B cell (primary cell): ENCODE measurements at regions not wholly inside any gene's neighbourhood (a gene's known extent, or its start where the extent isn't known, plus 50 kb on each side); places are given as distances from the start of the nearest gene placed in this dataset.

Experiments used
- CTCF ChIP-seq: fragments of 200-600 bp; IDR thresholded peaks from one replicate; pipeline ENCODE4 v1.8.0; 2022; ENCODE audit warnings: antibody characterized with exemption, mild to moderate bottlenecking
- EZH2 ChIP-seq: IDR thresholded peaks from 2 replicates; pipeline ENCODE4 v1.6.1; 2012; ENCODE audit warnings: borderline replicate concordance, low read depth, mild to moderate bottlenecking, moderate library complexity, low read length; ENCODE audit not compliant: insufficient read depth, poor library complexity, severe bottlenecking

- TF ChIP-seq CTCF, result no peak
- no peak for TF ChIP-seq EZH2
These were observed 658.6 kb upstream of the CAMK1G start for GRCh38 chr1:208924928-208925327.
